IMR-90 (cell line): ENCODE measurements at regions not wholly inside any gene's neighbourhood (a gene's known extent, or its start where the extent isn't known, plus 50 kb on each side); places are given as distances from the start of the nearest gene placed in this dataset.

Experiments
- ATAC-seq: fragments of 200-7000 bp; cut with Tn5 transposase; 2 replicates; pipeline ENCODE4 v1.9.1; 2020; ENCODE audit warnings: low read depth, mild to moderate bottlenecking, moderate library complexity
- BruUV-seq: library from RNA; stranded (reverse); fragments of 400-500 nt; replicated peaks from 2 replicates; lab custom pipeline; 2021; lab: Mats Ljungman, UMichigan
- CTCF ChIA-PET: fragments of 300-600 bp; formaldehyde crosslinking; extraction: SDS; loops from one replicate; lab custom pipeline; 2021; ENCODE audit warnings: antibody characterized with exemption; lab: Yijun Ruan, JAX
- POLR2A ChIA-PET: fragments of 300-600 bp; sonication (Branson Sonifier 250); formaldehyde crosslinking; loops from one replicate; lab custom pipeline; 2022; ENCODE audit warnings: antibody characterized with exemption; ENCODE audit not compliant: unreplicated experiment; lab: Charles Lee
- DNase-seq: peaks from one replicate; pipeline ENCODE4 v3.0.0; 2013
- H2AFZ ChIP-seq: replicated peaks from 2 replicates; pipeline ENCODE3; 2013; ENCODE audit warnings: low read length, mild to moderate bottlenecking; ENCODE audit not compliant: poor library complexity
- H2AK5ac ChIP-seq: 2 replicates; pipeline ENCODE4 v1.6.1; 2013; ENCODE audit warnings: low read depth, low read length, inconsistent platforms
- H2AK9ac ChIP-seq: replicated peaks from 2 replicates; pipeline ENCODE3; 2013; ENCODE audit warnings: mild to moderate bottlenecking, low read depth, low read length, moderate library complexity; ENCODE audit not compliant: poor library complexity
- H2BK120ac ChIP-seq: 2 replicates; pipeline ENCODE4 v1.6.1; 2013; ENCODE audit warnings: low read depth, low read length, inconsistent platforms
- H2BK15ac ChIP-seq: 3 replicates; pipeline ENCODE4 v1.6.1; 2013; ENCODE audit warnings: low read depth, low read length, inconsistent platforms
- H2BK20ac ChIP-seq: 2 replicates; pipeline ENCODE4 v1.6.1; 2013; ENCODE audit warnings: low read depth, mild to moderate bottlenecking, inconsistent platforms, low read length, moderate library complexity
- H2BK5ac ChIP-seq: 2 replicates; pipeline ENCODE4 v1.6.1; 2013; ENCODE audit warnings: mild to moderate bottlenecking, low read depth, low read length, inconsistent platforms; ENCODE audit not compliant: poor library complexity, severe bottlenecking
- H3K14ac ChIP-seq: replicated peaks from 2 replicates; pipeline ENCODE4 v1.6.1; 2013; ENCODE audit warnings: low read depth, low read length, inconsistent platforms
- H3K18ac ChIP-seq: 2 replicates; pipeline ENCODE4 v1.6.1; 2013; ENCODE audit warnings: low read depth, low read length, control low read depth
- H3K23ac ChIP-seq: 2 replicates; pipeline ENCODE4 v1.6.1; 2013; ENCODE audit warnings: low read depth, low read length, inconsistent platforms
- H3K27ac ChIP-seq: 2 replicates; pipeline ENCODE4 v1.5.1; 2013; ENCODE audit warnings: mild to moderate bottlenecking, control low read depth, low read length; ENCODE audit not compliant: insufficient read depth
- H3K27me3 ChIP-seq: 2 replicates; pipeline ENCODE4 v1.6.1; 2013; ENCODE audit warnings: low read length; ENCODE audit not compliant: control insufficient read depth, insufficient read depth
- H3K36me3 ChIP-seq: 2 replicates; pipeline ENCODE4 v1.6.1; 2013; ENCODE audit warnings: low read length, mixed read lengths; ENCODE audit not compliant: control insufficient read depth, insufficient read depth
- H3K4ac ChIP-seq: 2 replicates; pipeline ENCODE4 v1.6.1; 2013; ENCODE audit warnings: low read depth, low read length, inconsistent platforms
- H3K4me1 ChIP-seq: 2 replicates; pipeline ENCODE4 v1.6.1; 2013; ENCODE audit warnings: low read length, mixed read lengths; ENCODE audit not compliant: control insufficient read depth, insufficient read depth
- H3K4me2 ChIP-seq: 2 replicates; pipeline ENCODE4 v1.6.1; 2013; ENCODE audit warnings: low read depth, mild to moderate bottlenecking, control low read depth, low read length, moderate library complexity
- H3K4me3 ChIP-seq: 2 replicates; pipeline ENCODE4 v1.5.1; 2013; ENCODE audit warnings: low read depth, mild to moderate bottlenecking, control low read depth, low read length, moderate library complexity; ENCODE audit not compliant: insufficient read depth
- H3K56ac ChIP-seq: 2 replicates; pipeline ENCODE4 v1.6.1; 2013; ENCODE audit warnings: low read length, inconsistent platforms; ENCODE audit not compliant: insufficient read depth; ENCODE audit errors: extremely low read depth
- H3K79me1 ChIP-seq, 2 experiments: 2 replicates each; pipeline ENCODE4 v1.6.1; 2013; ENCODE audit warnings: low read length in 2 of 2, inconsistent platforms in 1 of 2, low read depth in 1 of 2
- H3K9ac ChIP-seq: 2 replicates; pipeline ENCODE4 v1.6.1; 2013; ENCODE audit warnings: low read depth, low read length, control low read depth
- H3K9me1 ChIP-seq: 2 replicates; pipeline ENCODE4 v1.6.1; 2013; ENCODE audit warnings: low read length, inconsistent platforms; ENCODE audit not compliant: insufficient read depth
- H3K9me3 ChIP-seq: 2 replicates; pipeline ENCODE4 v1.6.1; 2013; ENCODE audit warnings: low read length; ENCODE audit not compliant: control insufficient read depth, insufficient read depth
- H4K20me1 ChIP-seq: 2 replicates; pipeline ENCODE4 v1.6.1; 2013; ENCODE audit warnings: low read length, inconsistent platforms; ENCODE audit not compliant: insufficient read depth
- H4K5ac ChIP-seq: 2 replicates; pipeline ENCODE4 v1.6.1; 2013; ENCODE audit warnings: mild to moderate bottlenecking, low read depth, low read length, control low read depth
- H4K8ac ChIP-seq, 2 experiments: 2 replicates each; pipeline ENCODE4 v1.6.1; 2013; ENCODE audit warnings: low read depth in 2 of 2, low read length in 2 of 2, control low read depth in 1 of 2, inconsistent platforms in 1 of 2
- H4K91ac ChIP-seq: 2 replicates; pipeline ENCODE4 v1.6.1; 2013; ENCODE audit warnings: low read depth, low read length, inconsistent platforms; ENCODE audit not compliant: insufficient read depth
- BHLHE40 ChIP-seq: fragments of 150-350 bp; IDR thresholded peaks from 2 replicates; pipeline ENCODE4 v1.6.1; 2016; ENCODE audit warnings: mild to moderate bottlenecking, low read depth, low read length
- CEBPB ChIP-seq: IDR thresholded peaks from 2 replicates; pipeline ENCODE4 v1.6.1; 2012; ENCODE audit warnings: low read depth, low read length, improper control_type of control experiment
- MXI1 ChIP-seq: IDR thresholded peaks from 2 replicates; pipeline ENCODE4 v1.6.1; 2012; ENCODE audit warnings: low read depth, mild to moderate bottlenecking, low read length, moderate library complexity, borderline replicate concordance
- WGBS, 2 experiments: methylation state at CpG; one replicate each; pipeline versions ENCODE4 v1.1.5 to v1.1.7; 2013; ENCODE audit warnings: missing lambda C conversion rate in 2 of 2; ENCODE audit not compliant: insufficient read length in 1 of 2; ENCODE audit errors: extremely low coverage in 2 of 2; 5-methylcytosine and 5-hydroxymethylcytosine counted together
- dilution Hi-C: fragments of 300-500 bp; cut with HindIII; formaldehyde crosslinking; loops from one replicate; pipeline ENCODE4 v1.14.3; 2018; ENCODE audit warnings: low sequenced_read_pairs; ENCODE audit not compliant: unreplicated experiment
- in situ Hi-C: fragments of 300-500 bp; cut with MboI; formaldehyde crosslinking; loops from 3 replicates; pipeline ENCODE4 v1.14.3; 2019; ENCODE audit warnings: low sequenced_read_pairs, inconsistent platforms, mixed read lengths
- intact Hi-C: fragments of 100-400 bp; cut with micrococcal nuclease; formaldehyde crosslinking; loops from 2 replicates; pipeline ENCODE4 v1.10.0; 2022

DNA sequence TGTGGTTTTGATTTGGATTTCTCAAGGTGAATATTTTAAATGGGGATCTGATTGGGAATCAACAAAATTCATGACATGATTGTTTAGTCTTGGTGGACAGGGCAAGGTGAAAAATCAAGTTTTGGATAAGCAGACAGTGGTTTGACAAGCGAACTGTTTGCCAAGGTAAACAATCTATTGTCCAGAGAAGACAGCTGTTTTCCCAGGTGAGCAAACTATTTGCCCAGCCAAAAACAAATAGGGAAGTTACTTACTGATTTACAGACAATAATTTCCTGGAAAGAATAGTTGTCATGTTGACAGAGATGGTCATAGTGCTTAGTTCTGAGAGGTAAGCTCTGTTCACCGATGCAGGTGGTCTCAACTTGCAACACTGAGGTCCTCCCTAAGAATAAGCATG lies 94.0 kb upstream of the STEAP1B start:
- dilution Hi-C loops: no loop called here
- H3K27ac ChIP-seq: no peak overlapping the region
- H4K5ac ChIP-seq: no peak overlapping the region
- no peak overlapping the region for H2BK5ac ChIP-seq
- no TSS peak for BruUV-seq
- no peak overlapping the region for H2BK15ac ChIP-seq
- intact Hi-C loops: no loop called here
- H4K20me1 ChIP-seq: no peaks in the 10 kb centered on the region
- no peaks in the 10 kb centered on the region for H3K9me3 ChIP-seq
- H2AK5ac ChIP-seq: 0 out of 2 replicates have a peak overlapping the region, but pooled peaks have one; percentile 2
- TF ChIP-seq MXI1: no peak
- no peak for TF ChIP-seq BHLHE40
- TF ChIP-seq CEBPB: no peak
- ATAC-seq (no peak), DNase-seq (no peak)
- no peaks in the 10 kb centered on the region for H3K36me3 ChIP-seq
- no peak overlapping the region for H3K9ac ChIP-seq
- no peak overlapping the region for H2BK20ac ChIP-seq
- CTCF ChIA-PET: no interaction called here
- H2AK9ac ChIP-seq: no peak overlapping the region
- no peak overlapping the region for H4K8ac ChIP-seq
- peaks cover 19% of the 10 kb centered on the region for H3K9me1 ChIP-seq
- no peaks in the 10 kb centered on the region for H3K79me1 ChIP-seq
- no peaks in the 10 kb centered on the region for H3K27me3 ChIP-seq
- H3K4ac ChIP-seq: no peak overlapping the region
- no peak overlapping the region for H3K23ac ChIP-seq
- no CpG with 5 or more reads among the region's 2 CpGs for WGBS, 2 experiments
- POLR2A ChIA-PET: no interaction called here
- H3K18ac ChIP-seq: no peak overlapping the region
- H3K4me3 ChIP-seq: no peak overlapping the region
- in situ Hi-C loops: no loop called here
- H3K14ac ChIP-seq: no peak overlapping the region
- H3K4me1 ChIP-seq: peaks cover 5% of the 10 kb centered on the region
- no peak overlapping the region for H3K4me2 ChIP-seq
- H2BK120ac ChIP-seq: no peak overlapping the region
- no peak overlapping the region for H4K91ac ChIP-seq
- no peak overlapping the region for H2AFZ ChIP-seq
- H3K56ac ChIP-seq: no peak overlapping the region
